ENCODE measurements at regions not wholly inside any gene's neighbourhood (a gene's known extent, or its start where the extent isn't known, plus 50 kb on each side); places are given as distances from the start of the nearest gene placed in this dataset.

- WGBS, 2 donors, result 80 to 89% methylated on average over 5 of the region's 5 CpGs
- no peak overlapping the region for H3K27ac ChIP-seq (ENCODE audit: low read depth in 1 of 2, low read length in 1 of 2)
- no peak overlapping the region for H3K9ac ChIP-seq (ENCODE audit: insufficient read depth in 1 of 2, low read length in 2 of 2)
- H3K4me3 ChIP-seq, result no peak overlapping the region
- H3K9me3 ChIP-seq (ENCODE audit: control insufficient read depth in 4 of 4, insufficient read depth in 3 of 4, low read length in 3 of 4), result peaks cover 0 to 2% (median 0%) of the 10 kb centered on the region in 4 donors
- ATAC-seq (ENCODE audit: insufficient read depth, low FRiP score), result no peak
- DNase-seq, result no peak
- H3K36me3 ChIP-seq (ENCODE audit: control insufficient read depth in 4 of 4, insufficient read depth in 4 of 4, low read length in 4 of 4), result no peaks in the 10 kb centered on the region
- TF ChIP-seq, protein P1, sequence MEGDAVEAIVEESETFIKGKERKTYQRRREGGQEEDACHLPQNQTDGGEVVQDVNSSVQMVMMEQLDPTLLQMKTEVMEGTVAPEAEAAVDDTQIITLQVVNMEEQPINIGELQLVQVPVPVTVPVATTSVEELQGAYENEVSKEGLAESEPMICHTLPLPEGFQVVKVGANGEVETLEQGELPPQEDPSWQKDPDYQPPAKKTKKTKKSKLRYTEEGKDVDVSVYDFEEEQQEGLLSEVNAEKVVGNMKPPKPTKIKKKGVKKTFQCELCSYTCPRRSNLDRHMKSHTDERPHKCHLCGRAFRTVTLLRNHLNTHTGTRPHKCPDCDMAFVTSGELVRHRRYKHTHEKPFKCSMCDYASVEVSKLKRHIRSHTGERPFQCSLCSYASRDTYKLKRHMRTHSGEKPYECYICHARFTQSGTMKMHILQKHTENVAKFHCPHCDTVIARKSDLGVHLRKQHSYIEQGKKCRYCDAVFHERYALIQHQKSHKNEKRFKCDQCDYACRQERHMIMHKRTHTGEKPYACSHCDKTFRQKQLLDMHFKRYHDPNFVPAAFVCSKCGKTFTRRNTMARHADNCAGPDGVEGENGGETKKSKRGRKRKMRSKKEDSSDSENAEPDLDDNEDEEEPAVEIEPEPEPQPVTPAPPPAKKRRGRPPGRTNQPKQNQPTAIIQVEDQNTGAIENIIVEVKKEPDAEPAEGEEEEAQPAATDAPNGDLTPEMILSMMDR (IDR thresholded peaks at IDR 0.05; ENCODE audit: control extremely low read depth, extremely low read depth), result no peak
- no peaks in the 10 kb centered on the region for H3K27me3 ChIP-seq (ENCODE audit: control insufficient read depth in 3 of 3, insufficient read depth in 3 of 3, low read length in 2 of 3)
- H3K4me1 ChIP-seq (ENCODE audit: control insufficient read depth in 5 of 5, insufficient read depth in 5 of 5, low read length in 5 of 5), result peaks cover 0 to 9% (median 2%) of the 10 kb centered on the region in 5 donors
These were observed 320.8 kb downstream of the CBLN1 start for GRCh38 chr16:48960830-48961229.

- ATAC-seq (ENCODE audit: insufficient read depth, low FRiP score), result no peak
These were observed 321.9 kb downstream of the CBLN1 start for GRCh38 chr16:48959747-48960146.

GRCh38 chr16:48959204-48959603 lies 322.4 kb downstream of the CBLN1 start:
- H3K9ac ChIP-seq (ENCODE audit: insufficient read depth in 1 of 2, low read length in 2 of 2), result no peak overlapping the region
- H3K9me3 ChIP-seq (ENCODE audit: control insufficient read depth in 4 of 4, insufficient read depth in 3 of 4, low read length in 3 of 4), result peaks cover 0 to 2% (median 0%) of the 10 kb centered on the region in 4 donors
- ATAC-seq (ENCODE audit: insufficient read depth, low FRiP score) (no peak), DNase-seq (no peak)
- no peak overlapping the region for H3K4me3 ChIP-seq
- TF ChIP-seq, protein P1 (IDR thresholded peaks at IDR 0.05; ENCODE audit: control extremely low read depth, extremely low read depth), result no peak
- H3K36me3 ChIP-seq (ENCODE audit: control insufficient read depth in 4 of 4, insufficient read depth in 4 of 4, low read length in 4 of 4), result no peaks in the 10 kb centered on the region
- no peaks in the 10 kb centered on the region for H3K27me3 ChIP-seq (ENCODE audit: control insufficient read depth in 3 of 3, insufficient read depth in 3 of 3, low read length in 2 of 3)
- peaks cover 0 to 5% (median 0%) of the 10 kb centered on the region in 5 donors for H3K4me1 ChIP-seq (ENCODE audit: control insufficient read depth in 5 of 5, insufficient read depth in 5 of 5, low read length in 5 of 5)
- no peak overlapping the region for H3K27ac ChIP-seq (ENCODE audit: low read depth in 1 of 2, low read length in 1 of 2)
- WGBS, 2 donors, result 40 to 60% methylated on average over 2 to 3 of the region's 3 CpGs

More at GRCh38 chr16:48959747-48960146, 321.9 kb downstream of the CBLN1 start:
- Histone ChIP-seq H3K9ac (ENCODE audit: insufficient read depth in 1 of 2, low read length in 2 of 2) (no peak overlapping the region), H3K27ac (ENCODE audit: low read depth in 1 of 2, low read length in 1 of 2) (no peak overlapping the region), H3K36me3 (ENCODE audit: control insufficient read depth in 4 of 4, insufficient read depth in 4 of 4, low read length in 4 of 4) (no peaks in the 10 kb centered on the region), H3K4me1 (ENCODE audit: control insufficient read depth in 5 of 5, insufficient read depth in 5 of 5, low read length in 5 of 5) (peaks cover 0 to 5% (median 0%) of the 10 kb centered on the region in 5 donors), H3K4me3 (no peak overlapping the region), H3K9me3 (ENCODE audit: control insufficient read depth in 4 of 4, insufficient read depth in 3 of 4, low read length in 3 of 4) (peaks cover 0 to 2% (median 0%) of the 10 kb centered on the region in 4 donors), H3K27me3 (ENCODE audit: control insufficient read depth in 3 of 3, insufficient read depth in 3 of 3, low read length in 2 of 3) (no peaks in the 10 kb centered on the region)
- DNase-seq, result no peak
- TF ChIP-seq, protein P1 (IDR thresholded peaks at IDR 0.05; ENCODE audit: control extremely low read depth, extremely low read depth), result no peak

DNA sequence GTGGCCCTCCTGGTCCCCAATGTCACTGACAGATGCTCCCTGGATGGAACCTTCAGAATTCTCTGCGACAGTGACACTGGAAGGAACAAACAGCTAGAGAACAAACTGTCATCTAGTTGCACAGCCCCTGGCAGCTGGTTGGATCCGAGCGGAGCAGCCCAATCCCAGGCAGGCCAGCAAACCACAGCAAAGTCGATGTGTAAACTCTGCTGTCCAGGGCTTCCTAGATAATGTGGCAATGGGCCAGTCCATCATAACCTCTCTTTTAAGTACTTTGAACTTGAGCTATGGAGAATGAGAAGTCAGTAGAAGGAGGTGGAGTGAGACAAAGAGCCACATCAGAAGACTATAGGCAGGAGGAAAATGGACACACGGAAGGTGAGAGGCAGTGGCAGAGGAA lies 323.0 kb downstream of the CBLN1 start:
- H3K4me3 ChIP-seq, result no peak overlapping the region
- ATAC-seq (ENCODE audit: insufficient read depth, low FRiP score), result no peak
- WGBS, 2 donors, result 71 to 73% methylated on average over 5 of the region's 5 CpGs
- peak in 2 of 3 donors; percentile 38 to 54 for DNase-seq
- no peak overlapping the region for H3K9ac ChIP-seq (ENCODE audit: insufficient read depth in 1 of 2, low read length in 2 of 2)
- H3K27me3 ChIP-seq (ENCODE audit: control insufficient read depth in 3 of 3, insufficient read depth in 3 of 3, low read length in 2 of 3), result no peaks in the 10 kb centered on the region
- peaks cover 0 to 5% (median 0%) of the 10 kb centered on the region in 5 donors for H3K4me1 ChIP-seq (ENCODE audit: control insufficient read depth in 5 of 5, insufficient read depth in 5 of 5, low read length in 5 of 5)
- TF ChIP-seq, protein P1 (IDR thresholded peaks at IDR 0.05; ENCODE audit: control extremely low read depth, extremely low read depth), result no peak
- H3K27ac ChIP-seq (ENCODE audit: low read depth in 1 of 2, low read length in 1 of 2), result no peak overlapping the region
- no peaks in the 10 kb centered on the region for H3K36me3 ChIP-seq (ENCODE audit: control insufficient read depth in 4 of 4, insufficient read depth in 4 of 4, low read length in 4 of 4)
- peaks cover 0 to 2% (median 0%) of the 10 kb centered on the region in 4 donors for H3K9me3 ChIP-seq (ENCODE audit: control insufficient read depth in 4 of 4, insufficient read depth in 3 of 4, low read length in 3 of 4)
